ENCODE measurements at regions not wholly inside any gene's neighbourhood (a gene's known extent, or its start where the extent isn't known, plus 50 kb on each side); places are given as distances from the start of the nearest gene placed in this dataset.

DNA sequence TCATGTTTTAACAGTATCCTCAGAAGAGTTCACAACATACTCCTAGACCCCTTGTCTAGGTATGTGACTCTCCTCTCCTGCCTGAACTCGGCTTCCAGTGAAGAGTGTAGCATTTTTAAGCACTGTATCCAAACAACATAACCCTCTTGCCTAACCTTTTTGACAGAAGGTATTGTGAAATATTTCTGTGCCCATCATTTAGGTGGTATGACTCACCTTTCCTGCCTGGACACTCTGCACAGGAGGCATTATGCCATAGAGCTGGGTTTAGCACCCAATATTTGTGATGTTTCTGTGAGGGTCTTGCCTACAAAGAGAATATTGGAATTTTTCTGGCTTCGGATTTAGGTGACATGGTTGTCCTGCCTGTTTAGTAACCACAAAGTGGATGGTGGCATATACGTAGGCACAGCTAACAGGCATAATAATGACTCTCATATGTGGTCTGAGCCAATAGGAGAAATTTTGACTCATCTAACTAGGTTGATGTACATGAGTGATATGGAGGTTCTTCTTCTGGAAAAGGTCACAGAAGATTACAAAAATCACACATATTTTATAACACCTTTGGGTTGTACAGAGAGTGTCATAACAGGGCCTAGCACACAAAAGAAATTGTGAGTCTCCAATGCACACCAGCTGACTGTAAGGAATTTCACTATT lies 1001.0 kb upstream of the TSPY4 start:
- H3K4me3 ChIP-seq (ENCODE audit: low read length): no peak overlapping the region
- ATAC-seq: no peak
- H3K4me1 ChIP-seq (ENCODE audit: control insufficient read depth, insufficient read depth, low read length): no peaks in the 10 kb centered on the region
- no peaks in the 10 kb centered on the region for H3K9me3 ChIP-seq (ENCODE audit: control insufficient read depth, low read length)
- H3K27me3 ChIP-seq (ENCODE audit: control insufficient read depth, insufficient read depth): no peaks in the 10 kb centered on the region
- intact Hi-C loops (cut with DNase I): no loop called here
- no peak overlapping the region for H3K27ac ChIP-seq (ENCODE audit: low read length)
- no peak for DNase-seq
- WGBS: 43% methylated on average over 3 of the region's 3 CpGs

DNA sequence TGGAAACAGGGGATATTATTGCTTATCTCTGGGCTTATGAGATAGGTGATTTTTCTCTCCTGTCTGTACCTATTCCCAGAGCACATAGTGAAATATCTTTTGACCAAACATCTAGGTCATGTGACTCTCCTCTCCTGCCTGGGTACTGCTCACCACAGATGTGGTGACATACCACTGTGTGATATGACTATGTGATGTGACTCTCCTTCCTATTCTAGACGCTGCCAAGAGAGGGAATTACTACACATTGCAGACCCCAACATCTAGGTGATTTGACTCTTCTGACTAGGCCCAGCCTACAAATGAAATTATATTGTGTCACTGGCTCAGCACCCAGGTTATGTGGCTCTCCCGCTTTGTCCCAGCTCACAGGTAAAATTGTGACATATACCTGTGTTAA lies 996.3 kb upstream of the TSPY4 start:
- 68% methylated on average over 2 of the region's 2 CpGs for WGBS
- Histone ChIP-seq H3K9me3 (ENCODE audit: control insufficient read depth, low read length) (no peaks in the 10 kb centered on the region), H3K27ac (ENCODE audit: low read length) (no peak overlapping the region), H3K27me3 (ENCODE audit: control insufficient read depth, insufficient read depth) (no peaks in the 10 kb centered on the region), H3K4me1 (ENCODE audit: control insufficient read depth, insufficient read depth, low read length) (no peaks in the 10 kb centered on the region), H3K4me3 (ENCODE audit: low read length) (no peak overlapping the region)
- DNase-seq (no peak), ATAC-seq (no peak)
- intact Hi-C loops (cut with DNase I): no loop called here

- WGBS: 65% methylated on average over 2 of the region's 2 CpGs
- no peak for ATAC-seq
Measured at GRCh38 chrY:8342173-8342572, 995.1 kb upstream of the TSPY4 start.

GRCh38 chrY:8351241-8351640 lies 986.0 kb upstream of the TSPY4 start:
- 40% methylated on average over 1 of the region's 1 CpG for WGBS
- Histone ChIP-seq H3K9me3 (ENCODE audit: control insufficient read depth, low read length) (no peaks in the 10 kb centered on the region), H3K27ac (ENCODE audit: low read length) (no peak overlapping the region), H3K4me3 (ENCODE audit: low read length) (no peak overlapping the region), H3K4me1 (ENCODE audit: control insufficient read depth, insufficient read depth, low read length) (no peaks in the 10 kb centered on the region), H3K27me3 (ENCODE audit: control insufficient read depth, insufficient read depth) (no peaks in the 10 kb centered on the region)
- DNase-seq (no peak), ATAC-seq (no peak)
- intact Hi-C loops (cut with DNase I): no loop called here

More at GRCh38 chrY:8342173-8342572, 995.1 kb upstream of the TSPY4 start:
- no peaks in the 10 kb centered on the region for H3K27me3 ChIP-seq (ENCODE audit: control insufficient read depth, insufficient read depth)
- H3K4me3 ChIP-seq (ENCODE audit: low read length): no peak overlapping the region
- H3K9me3 ChIP-seq (ENCODE audit: control insufficient read depth, low read length): no peaks in the 10 kb centered on the region
- H3K4me1 ChIP-seq (ENCODE audit: control insufficient read depth, insufficient read depth, low read length): no peaks in the 10 kb centered on the region
- DNase-seq: no peak
- no peak overlapping the region for H3K27ac ChIP-seq (ENCODE audit: low read length)
- intact Hi-C loops (cut with DNase I): no loop called here

DNA sequence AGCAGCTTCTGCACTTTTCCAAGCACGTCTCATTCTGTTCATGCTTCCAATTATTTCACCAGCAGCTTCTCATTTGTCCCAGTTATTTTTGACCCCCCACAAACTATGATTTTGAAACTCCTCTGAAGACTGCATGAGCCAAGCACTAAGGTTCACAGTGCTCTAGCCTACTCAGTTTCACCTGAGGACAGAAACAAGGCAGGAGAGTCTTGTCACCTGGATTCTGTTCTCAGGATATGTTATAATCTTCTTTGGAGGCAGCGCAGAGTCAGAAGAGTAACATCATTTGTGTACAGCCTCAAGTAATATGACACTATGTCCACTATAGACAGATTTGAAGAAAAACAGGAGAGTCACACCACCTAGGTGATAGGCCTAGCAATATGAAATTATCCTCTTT lies 985.1 kb upstream of the TSPY4 start:
- no peak for ATAC-seq
- no peaks in the 10 kb centered on the region for H3K4me1 ChIP-seq (ENCODE audit: control insufficient read depth, insufficient read depth, low read length)
- 67% methylated on average over 2 of the region's 2 CpGs for WGBS
- H3K27ac ChIP-seq (ENCODE audit: low read length): no peak overlapping the region
- no peaks in the 10 kb centered on the region for H3K9me3 ChIP-seq (ENCODE audit: control insufficient read depth, low read length)
- H3K27me3 ChIP-seq (ENCODE audit: control insufficient read depth, insufficient read depth): no peaks in the 10 kb centered on the region
- intact Hi-C loops (cut with DNase I): no loop called here
- DNase-seq: no peak
- H3K4me3 ChIP-seq (ENCODE audit: low read length): no peak overlapping the region

- H3K27me3 ChIP-seq (ENCODE audit: control insufficient read depth, insufficient read depth): no peaks in the 10 kb centered on the region
- H3K9me3 ChIP-seq (ENCODE audit: control insufficient read depth, low read length): no peaks in the 10 kb centered on the region
- intact Hi-C loops (cut with DNase I): no loop called here
- no peak overlapping the region for H3K4me3 ChIP-seq (ENCODE audit: low read length)
- ATAC-seq: no peak
- H3K27ac ChIP-seq (ENCODE audit: low read length): no peak overlapping the region
- DNase-seq: no peak
- H3K4me1 ChIP-seq (ENCODE audit: control insufficient read depth, insufficient read depth, low read length): no peaks in the 10 kb centered on the region
Measured at GRCh38 chrY:8358161-8358560, 979.1 kb upstream of the TSPY4 start.

GRCh38 chrY:8361715-8362114 lies 975.5 kb upstream of the TSPY4 start:
- 54% methylated on average over 3 of the region's 3 CpGs for WGBS
- no peak for ATAC-seq
- H3K27me3 ChIP-seq (ENCODE audit: control insufficient read depth, insufficient read depth): no peaks in the 10 kb centered on the region
- H3K4me3 ChIP-seq (ENCODE audit: low read length): no peak overlapping the region
- H3K9me3 ChIP-seq (ENCODE audit: control insufficient read depth, low read length): no peaks in the 10 kb centered on the region
- intact Hi-C loops (cut with DNase I): no loop called here
- DNase-seq: no peak
- H3K27ac ChIP-seq (ENCODE audit: low read length): no peak overlapping the region
- no peaks in the 10 kb centered on the region for H3K4me1 ChIP-seq (ENCODE audit: control insufficient read depth, insufficient read depth, low read length)

DNA sequence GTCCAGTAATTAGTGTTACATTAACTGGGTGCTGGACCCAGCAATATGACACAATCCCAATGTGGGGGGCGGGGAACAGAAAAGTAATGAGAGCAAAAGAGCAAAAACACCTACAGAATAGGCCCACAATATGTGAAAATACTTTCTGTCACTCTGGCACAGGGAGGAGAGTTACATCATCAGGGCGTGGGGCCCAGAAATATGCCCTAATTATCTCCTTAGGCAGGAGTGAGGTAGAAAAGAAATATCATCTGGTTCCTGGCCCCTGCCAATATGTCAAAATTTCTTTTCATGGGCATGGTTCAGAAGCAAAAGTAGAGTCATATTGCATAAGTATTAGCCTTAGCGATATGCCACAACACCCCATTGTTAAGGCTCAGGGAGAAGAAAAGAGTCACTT lies 959.8 kb upstream of the TSPY4 start:
- intact Hi-C loops (cut with DNase I): no loop called here
- H3K4me3 ChIP-seq (ENCODE audit: low read length): no peak overlapping the region
- no peaks in the 10 kb centered on the region for H3K9me3 ChIP-seq (ENCODE audit: control insufficient read depth, low read length)
- no peaks in the 10 kb centered on the region for H3K4me1 ChIP-seq (ENCODE audit: control insufficient read depth, insufficient read depth, low read length)
- ATAC-seq: no peak
- WGBS: 61% methylated on average over 3 of the region's 3 CpGs
- H3K27ac ChIP-seq (ENCODE audit: low read length): no peak overlapping the region
- H3K27me3 ChIP-seq (ENCODE audit: control insufficient read depth, insufficient read depth): no peaks in the 10 kb centered on the region
- no peak for DNase-seq

DNA sequence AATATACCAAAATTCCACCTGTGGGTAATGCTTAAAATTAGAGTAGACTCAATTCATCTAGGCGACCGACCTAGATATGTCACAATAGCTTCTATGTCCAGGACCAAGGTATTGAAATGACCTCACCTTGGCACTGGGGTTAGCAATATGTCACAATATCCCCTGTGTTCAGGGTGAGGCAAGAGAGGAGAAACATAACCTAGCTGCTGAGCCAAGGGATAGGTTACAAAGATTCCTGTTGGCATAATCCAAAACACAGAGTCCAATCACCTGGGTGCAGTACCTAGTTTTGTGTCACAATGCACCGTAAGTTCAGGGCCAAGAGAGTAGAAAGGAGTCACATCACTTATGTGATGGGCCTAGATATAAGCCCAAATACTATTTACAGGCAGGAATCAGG lies 957.5 kb upstream of the TSPY4 start:
- 75% methylated on average over 3 of the region's 3 CpGs for WGBS
- Histone ChIP-seq H3K4me1 (ENCODE audit: control insufficient read depth, insufficient read depth, low read length) (no peaks in the 10 kb centered on the region), H3K4me3 (ENCODE audit: low read length) (no peak overlapping the region), H3K27ac (ENCODE audit: low read length) (no peak overlapping the region), H3K9me3 (ENCODE audit: control insufficient read depth, low read length) (no peaks in the 10 kb centered on the region), H3K27me3 (ENCODE audit: control insufficient read depth, insufficient read depth) (no peaks in the 10 kb centered on the region)
- DNase-seq (no peak), ATAC-seq (no peak)
- intact Hi-C loops (cut with DNase I): no loop called here

- ATAC-seq (no peak), DNase-seq (no peak)
- 71% methylated on average over 4 of the region's 4 CpGs for WGBS
- no peaks in the 10 kb centered on the region for H3K27me3 ChIP-seq (ENCODE audit: control insufficient read depth, insufficient read depth)
- no peaks in the 10 kb centered on the region for H3K4me1 ChIP-seq (ENCODE audit: control insufficient read depth, insufficient read depth, low read length)
- H3K27ac ChIP-seq (ENCODE audit: low read length): no peak overlapping the region
- no peaks in the 10 kb centered on the region for H3K9me3 ChIP-seq (ENCODE audit: control insufficient read depth, low read length)
- H3K4me3 ChIP-seq (ENCODE audit: low read length): no peak overlapping the region
- intact Hi-C loops (cut with DNase I): no loop called here
Measured at GRCh38 chrY:8381425-8381824, 955.8 kb upstream of the TSPY4 start.

DNA sequence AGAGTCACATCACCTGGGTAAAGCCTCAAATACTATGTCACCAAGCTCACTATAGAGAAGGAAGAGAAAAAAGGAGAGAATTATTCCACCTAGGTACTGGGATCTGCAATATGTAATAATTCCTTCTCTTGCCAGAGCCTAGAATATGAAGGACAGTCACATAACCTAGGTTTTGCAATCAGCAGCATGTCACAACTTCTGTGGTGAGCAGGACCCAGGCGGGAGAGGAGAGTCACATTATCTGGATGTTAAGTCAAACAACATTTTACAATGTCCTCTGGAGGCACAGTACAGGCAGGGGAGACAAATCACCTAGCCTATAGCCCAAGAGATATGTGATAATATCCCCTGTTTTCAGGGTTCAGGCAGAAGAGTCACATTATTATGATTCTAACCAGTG lies 951.2 kb upstream of the TSPY4 start:
- WGBS: 54% methylated on average over 1 of the region's 1 CpG
- Histone ChIP-seq H3K27ac (ENCODE audit: low read length) (no peak overlapping the region), H3K27me3 (ENCODE audit: control insufficient read depth, insufficient read depth) (no peaks in the 10 kb centered on the region), H3K4me3 (ENCODE audit: low read length) (no peak overlapping the region), H3K4me1 (ENCODE audit: control insufficient read depth, insufficient read depth, low read length) (no peaks in the 10 kb centered on the region), H3K9me3 (ENCODE audit: control insufficient read depth, low read length) (no peaks in the 10 kb centered on the region)
- intact Hi-C loops (cut with DNase I): no loop called here
- no peak for ATAC-seq
- no peak for DNase-seq

- Histone ChIP-seq H3K4me3 (ENCODE audit: low read length) (no peak overlapping the region), H3K4me1 (ENCODE audit: control insufficient read depth, insufficient read depth, low read length) (no peaks in the 10 kb centered on the region), H3K9me3 (ENCODE audit: control insufficient read depth, low read length) (no peaks in the 10 kb centered on the region), H3K27me3 (ENCODE audit: control insufficient read depth, insufficient read depth) (no peaks in the 10 kb centered on the region), H3K27ac (ENCODE audit: low read length) (no peak overlapping the region)
- intact Hi-C loops (cut with DNase I): no loop called here
- ATAC-seq: no peak
- DNase-seq: no peak
Measured at GRCh38 chrY:8388512-8388911, 948.8 kb upstream of the TSPY4 start.
